WTC11 (cell line): ENCODE measurements at regions not wholly inside any gene's neighbourhood (a gene's known extent, or its start where the extent isn't known, plus 50 kb on each side); places are given as distances from the start of the nearest gene placed in this dataset.
A peak's percentile ranks its signal among the peaks of the same experiment; 100 is the strongest.

Experiments
- ATAC-seq: fragments of 200-7000 bp; cut with Tn5 transposase; 2 replicates; pipeline ENCODE4 v1.10.0; 2021; ENCODE audit warnings: mild to moderate bottlenecking, moderate library complexity
- CTCF ChIA-PET: fragments of 300-600 bp; sonication (Branson Sonifier 250); formaldehyde crosslinking; loops from one replicate; lab custom pipeline; 2021; ENCODE audit warnings: antibody characterized with exemption; lab: Charles Lee
- POLR2A ChIA-PET: fragments of 350-600 bp; sonication (Branson Sonifier 250); formaldehyde crosslinking; loops from one replicate; lab custom pipeline; 2021; ENCODE audit warnings: antibody characterized with exemption; lab: Charles Lee
- DNase-seq: peaks from one replicate; pipeline ENCODE4 v3.0.0; 2021; ENCODE audit warnings: low spot score
- H3K27ac Mint-ChIP-seq: 2 replicates; pipeline ENCODE4 v1.8.0; 2021; ENCODE audit warnings: mixed read lengths
- H3K27me3 Mint-ChIP-seq: 2 replicates; pipeline ENCODE4 v1.8.0; 2021; ENCODE audit warnings: low read depth, mild to moderate bottlenecking, moderate library complexity, mixed read lengths
- H3K36me3 Mint-ChIP-seq: 2 replicates; pipeline ENCODE4 v1.8.0; 2021; ENCODE audit warnings: mixed read lengths
- H3K4me1 Mint-ChIP-seq: 2 replicates; pipeline ENCODE4 v1.8.0; 2022; ENCODE audit warnings: mixed read lengths
- H3K4me3 Mint-ChIP-seq: 2 replicates; pipeline ENCODE4 v1.8.0; 2021; ENCODE audit warnings: mild to moderate bottlenecking, moderate library complexity, mixed read lengths
- H3K9me3 Mint-ChIP-seq: 2 replicates; pipeline ENCODE4 v1.8.0; 2021; ENCODE audit warnings: mixed read lengths
- ATF6 ChIP-seq: sonication (generic); formaldehyde crosslinking; IDR thresholded peaks from 2 replicates; pipeline ENCODE4 v1.8.1; 2023; ENCODE audit warnings: mild to moderate bottlenecking, missing genetic modification reagents
- CBFB ChIP-seq: sonication (generic); formaldehyde crosslinking; IDR thresholded peaks from 2 replicates; pipeline ENCODE4 v1.8.1; 2022; ENCODE audit warnings: mild to moderate bottlenecking, low read depth, missing genetic modification reagents
- E2F4 ChIP-seq: sonication (generic); formaldehyde crosslinking; IDR thresholded peaks from 2 replicates; pipeline ENCODE4 v1.8.1; 2022; ENCODE audit warnings: low read depth, mild to moderate bottlenecking, moderate library complexity, missing genetic modification reagents, borderline replicate concordance
- FOXP1 ChIP-seq: sonication (generic); formaldehyde crosslinking; IDR thresholded peaks from 2 replicates; pipeline ENCODE4 v1.8.0; 2022; ENCODE audit warnings: missing genetic modification reagents, mild to moderate bottlenecking, moderate library complexity, borderline replicate concordance
- GRHL2 ChIP-seq: fragments of 250-450 bp; sonication (Bioruptor Pico); IDR thresholded peaks from 2 replicates; pipeline ENCODE4 v1.8.0; 2022; ENCODE audit warnings: mild to moderate bottlenecking, moderate library complexity; ENCODE audit not compliant: insufficient replicate concordance, severe bottlenecking
- KAT7 ChIP-seq: sonication (generic); formaldehyde crosslinking; IDR thresholded peaks from 2 replicates; pipeline ENCODE4 v1.8.1; 2023; ENCODE audit warnings: missing genetic modification reagents, mild to moderate bottlenecking, borderline replicate concordance
- NFATC4 ChIP-seq: fragments of 250-450 bp; sonication (Bioruptor Pico); IDR thresholded peaks from 2 replicates; pipeline ENCODE4 v1.9.0; 2021; ENCODE audit warnings: mild to moderate bottlenecking
- TCF7 ChIP-seq: sonication (generic); formaldehyde crosslinking; IDR thresholded peaks from 2 replicates; pipeline ENCODE4 v1.8.0; 2022; ENCODE audit warnings: mild to moderate bottlenecking, low read depth, missing genetic modification reagents, moderate library complexity
- USF1 ChIP-seq: sonication (generic); formaldehyde crosslinking; IDR thresholded peaks from 2 replicates; pipeline ENCODE4 v1.8.0; 2022; ENCODE audit warnings: mild to moderate bottlenecking, missing genetic modification reagents
- ZBTB43 ChIP-seq: sonication (generic); formaldehyde crosslinking; IDR thresholded peaks from 2 replicates; pipeline ENCODE4 v1.8.1; 2023; ENCODE audit warnings: mild to moderate bottlenecking, missing genetic modification reagents
- ZNF532 ChIP-seq: fragments of 250-450 bp; sonication (Bioruptor Pico); IDR thresholded peaks from 2 replicates; pipeline ENCODE4 v1.9.0; 2021; ENCODE audit warnings: mild to moderate bottlenecking, borderline replicate concordance

- no peak for TF ChIP-seq GRHL2 (CRISPR knock-in tag)
- TF ChIP-seq, all 79 proteins: peak for 0
Measured at GRCh38 chr4:62170235-62170634, 970.1 kb downstream of the ADGRL3 start (continued).

GRCh38 chr4:62168681-62169080, 968.6 kb downstream of the ADGRL3 start:
- Mint-ChIP-seq H3K9me3 (peaks cover 21% of the 10 kb centered on the region), H3K27me3 (no peaks in the 10 kb centered on the region)
- CTCF ChIA-PET, result no interaction called here

GRCh38 chr4:62162606-62163005, 962.5 kb downstream of the ADGRL3 start:
- peak; percentile 21 for DNase-seq
- peaks cover 14% of the 10 kb centered on the region for H3K36me3 Mint-ChIP-seq
- no peak overlapping the region for H3K27ac Mint-ChIP-seq
- ChIA-PET POLR2A (no interaction called here), CTCF (no interaction called here)
- H3K4me3 Mint-ChIP-seq, result no peak overlapping the region
- peaks cover 11% of the 10 kb centered on the region for H3K4me1 Mint-ChIP-seq
- no peaks in the 10 kb centered on the region for H3K27me3 Mint-ChIP-seq
- H3K9me3 Mint-ChIP-seq, result peaks cover 42% of the 10 kb centered on the region
- peak; percentile 56 for ATAC-seq
- TF ChIP-seq ZNF532 (CRISPR knock-in tag) (no peak), E2F4 (CRISPR knock-in tag) (no peak), NFATC4 (CRISPR knock-in tag) (no peak), FOXP1 (no peak), ZBTB43 (CRISPR knock-in tag) (no peak)

More at GRCh38 chr4:62168681-62169080, 968.6 kb downstream of the ADGRL3 start:
- ATAC-seq, result no peak
- POLR2A ChIA-PET, result no interaction called here
- peaks cover 11% of the 10 kb centered on the region for H3K36me3 Mint-ChIP-seq
- H3K4me3 Mint-ChIP-seq, result no peak overlapping the region
- no peak for DNase-seq
- TF ChIP-seq ATF6 (CRISPR knock-in tag) (no peak), KAT7 (no peak), ZNF532 (CRISPR knock-in tag) (no peak), TCF7 (no peak), CBFB (CRISPR knock-in tag) (no peak), USF1 (CRISPR knock-in tag) (no peak)
- no peak overlapping the region for H3K27ac Mint-ChIP-seq
- peaks cover 11% of the 10 kb centered on the region for H3K4me1 Mint-ChIP-seq
